Erythroblast (primary cell): ENCODE measurements at regions not wholly inside any gene's neighbourhood (a gene's known extent, or its start where the extent isn't known, plus 50 kb on each side); places are given as distances from the start of the nearest gene placed in this dataset.

Source experiments
- GATA1 ChIP-seq: IDR thresholded peaks from 2 replicates; pipeline ENCODE4 v1.6.1; 2011; ENCODE audit warnings: low read depth, mild to moderate bottlenecking, control low read depth, low read length, moderate library complexity
- POLR2A ChIP-seq: IDR thresholded peaks from 2 replicates; pipeline ENCODE4 v1.6.1; 2011; ENCODE audit warnings: mild to moderate bottlenecking, low read length

- TF ChIP-seq POLR2A (no peak), GATA1 (no peak)
These were observed 121.1 kb downstream of the CAVIN4 start for GRCh38 chr9:100698945-100699344.
